IMR-90 (cell line): ENCODE measurements at regions not wholly inside any gene's neighbourhood (a gene's known extent, or its start where the extent isn't known, plus 50 kb on each side); places are given as distances from the start of the nearest gene placed in this dataset.

Source experiments
- ATAC-seq: fragments of 200-7000 bp; cut with Tn5 transposase; 2 replicates; pipeline ENCODE4 v1.9.1; 2020; ENCODE audit warnings: low read depth, mild to moderate bottlenecking, moderate library complexity
- BruUV-seq: library from RNA; stranded (reverse); fragments of 400-500 nt; replicated peaks from 2 replicates; lab custom pipeline; 2021; lab: Mats Ljungman, UMichigan
- CTCF ChIA-PET: fragments of 300-600 bp; formaldehyde crosslinking; extraction: SDS; loops from one replicate; lab custom pipeline; 2021; ENCODE audit warnings: antibody characterized with exemption; lab: Yijun Ruan, JAX
- POLR2A ChIA-PET: fragments of 300-600 bp; sonication (Branson Sonifier 250); formaldehyde crosslinking; loops from one replicate; lab custom pipeline; 2022; ENCODE audit warnings: antibody characterized with exemption; ENCODE audit not compliant: unreplicated experiment; lab: Charles Lee
- DNase-seq: peaks from one replicate; pipeline ENCODE4 v3.0.0; 2013
- H2AFZ ChIP-seq: replicated peaks from 2 replicates; pipeline ENCODE3; 2013; ENCODE audit warnings: low read length, mild to moderate bottlenecking; ENCODE audit not compliant: poor library complexity
- H2AK5ac ChIP-seq: 2 replicates; pipeline ENCODE4 v1.6.1; 2013; ENCODE audit warnings: low read depth, low read length, inconsistent platforms
- H2AK9ac ChIP-seq: replicated peaks from 2 replicates; pipeline ENCODE3; 2013; ENCODE audit warnings: mild to moderate bottlenecking, low read depth, low read length, moderate library complexity; ENCODE audit not compliant: poor library complexity
- H2BK120ac ChIP-seq: 2 replicates; pipeline ENCODE4 v1.6.1; 2013; ENCODE audit warnings: low read depth, low read length, inconsistent platforms
- H2BK15ac ChIP-seq: 3 replicates; pipeline ENCODE4 v1.6.1; 2013; ENCODE audit warnings: low read depth, low read length, inconsistent platforms
- H2BK20ac ChIP-seq: 2 replicates; pipeline ENCODE4 v1.6.1; 2013; ENCODE audit warnings: low read depth, mild to moderate bottlenecking, inconsistent platforms, low read length, moderate library complexity
- H2BK5ac ChIP-seq: 2 replicates; pipeline ENCODE4 v1.6.1; 2013; ENCODE audit warnings: mild to moderate bottlenecking, low read depth, low read length, inconsistent platforms; ENCODE audit not compliant: poor library complexity, severe bottlenecking
- H3K14ac ChIP-seq: replicated peaks from 2 replicates; pipeline ENCODE4 v1.6.1; 2013; ENCODE audit warnings: low read depth, low read length, inconsistent platforms
- H3K18ac ChIP-seq: 2 replicates; pipeline ENCODE4 v1.6.1; 2013; ENCODE audit warnings: low read depth, low read length, control low read depth
- H3K23ac ChIP-seq: 2 replicates; pipeline ENCODE4 v1.6.1; 2013; ENCODE audit warnings: low read depth, low read length, inconsistent platforms
- H3K27ac ChIP-seq: 2 replicates; pipeline ENCODE4 v1.5.1; 2013; ENCODE audit warnings: mild to moderate bottlenecking, control low read depth, low read length; ENCODE audit not compliant: insufficient read depth
- H3K27me3 ChIP-seq: 2 replicates; pipeline ENCODE4 v1.6.1; 2013; ENCODE audit warnings: low read length; ENCODE audit not compliant: control insufficient read depth, insufficient read depth
- H3K36me3 ChIP-seq: 2 replicates; pipeline ENCODE4 v1.6.1; 2013; ENCODE audit warnings: low read length, mixed read lengths; ENCODE audit not compliant: control insufficient read depth, insufficient read depth
- H3K4ac ChIP-seq: 2 replicates; pipeline ENCODE4 v1.6.1; 2013; ENCODE audit warnings: low read depth, low read length, inconsistent platforms
- H3K4me1 ChIP-seq: 2 replicates; pipeline ENCODE4 v1.6.1; 2013; ENCODE audit warnings: low read length, mixed read lengths; ENCODE audit not compliant: control insufficient read depth, insufficient read depth
- H3K4me2 ChIP-seq: 2 replicates; pipeline ENCODE4 v1.6.1; 2013; ENCODE audit warnings: low read depth, mild to moderate bottlenecking, control low read depth, low read length, moderate library complexity
- H3K4me3 ChIP-seq: 2 replicates; pipeline ENCODE4 v1.5.1; 2013; ENCODE audit warnings: low read depth, mild to moderate bottlenecking, control low read depth, low read length, moderate library complexity; ENCODE audit not compliant: insufficient read depth
- H3K56ac ChIP-seq: 2 replicates; pipeline ENCODE4 v1.6.1; 2013; ENCODE audit warnings: low read length, inconsistent platforms; ENCODE audit not compliant: insufficient read depth; ENCODE audit errors: extremely low read depth
- H3K79me1 ChIP-seq, 2 experiments: 2 replicates each; pipeline ENCODE4 v1.6.1; 2013; ENCODE audit warnings: low read length in 2 of 2, inconsistent platforms in 1 of 2, low read depth in 1 of 2
- H3K9ac ChIP-seq: 2 replicates; pipeline ENCODE4 v1.6.1; 2013; ENCODE audit warnings: low read depth, low read length, control low read depth
- H3K9me1 ChIP-seq: 2 replicates; pipeline ENCODE4 v1.6.1; 2013; ENCODE audit warnings: low read length, inconsistent platforms; ENCODE audit not compliant: insufficient read depth
- H3K9me3 ChIP-seq: 2 replicates; pipeline ENCODE4 v1.6.1; 2013; ENCODE audit warnings: low read length; ENCODE audit not compliant: control insufficient read depth, insufficient read depth
- H4K20me1 ChIP-seq: 2 replicates; pipeline ENCODE4 v1.6.1; 2013; ENCODE audit warnings: low read length, inconsistent platforms; ENCODE audit not compliant: insufficient read depth
- H4K5ac ChIP-seq: 2 replicates; pipeline ENCODE4 v1.6.1; 2013; ENCODE audit warnings: mild to moderate bottlenecking, low read depth, low read length, control low read depth
- H4K8ac ChIP-seq, 2 experiments: 2 replicates each; pipeline ENCODE4 v1.6.1; 2013; ENCODE audit warnings: low read depth in 2 of 2, low read length in 2 of 2, control low read depth in 1 of 2, inconsistent platforms in 1 of 2
- H4K91ac ChIP-seq: 2 replicates; pipeline ENCODE4 v1.6.1; 2013; ENCODE audit warnings: low read depth, low read length, inconsistent platforms; ENCODE audit not compliant: insufficient read depth
- CHD1 ChIP-seq: IDR thresholded peaks from 2 replicates; pipeline ENCODE4 v1.6.1; 2012; ENCODE audit warnings: low read depth, low read length, improper control_type of control experiment
- MAFK ChIP-seq: IDR thresholded peaks from 2 replicates; pipeline ENCODE4 v1.6.1; 2012; ENCODE audit warnings: low read depth, low read length, improper control_type of control experiment
- dilution Hi-C: fragments of 300-500 bp; cut with HindIII; formaldehyde crosslinking; loops from one replicate; pipeline ENCODE4 v1.14.3; 2018; ENCODE audit warnings: low sequenced_read_pairs; ENCODE audit not compliant: unreplicated experiment
- in situ Hi-C: fragments of 300-500 bp; cut with MboI; formaldehyde crosslinking; loops from 3 replicates; pipeline ENCODE4 v1.14.3; 2019; ENCODE audit warnings: low sequenced_read_pairs, inconsistent platforms, mixed read lengths
- intact Hi-C: fragments of 100-400 bp; cut with micrococcal nuclease; formaldehyde crosslinking; loops from 2 replicates; pipeline ENCODE4 v1.10.0; 2022

- dilution Hi-C loops (no loop called here), in situ Hi-C loops (no loop called here), intact Hi-C loops (no loop called here)
- Histone ChIP-seq H3K27ac (no peak overlapping the region), H3K36me3 (no peaks in the 10 kb centered on the region), H3K9ac (no peak overlapping the region), H3K4ac (no peak overlapping the region), H3K23ac (no peak overlapping the region), H2BK5ac (no peak overlapping the region), H3K56ac (no peak overlapping the region), H3K4me1 (no peaks in the 10 kb centered on the region), H3K9me3 (0 out of 2 replicates have a peak, but pooled peaks cover 3% of the 10 kb centered on the region), H3K79me1 (no peaks in the 10 kb centered on the region), H3K4me3 (no peak overlapping the region), H4K20me1 (no peaks in the 10 kb centered on the region), H4K91ac (no peak overlapping the region), H3K27me3 (no peaks in the 10 kb centered on the region), H4K8ac (no peak overlapping the region), H2BK120ac (no peak overlapping the region), H2AK9ac (no peak overlapping the region), H2BK20ac (no peak overlapping the region), H2AFZ (no peak overlapping the region), H3K4me2 (no peak overlapping the region), H3K9me1 (no peaks in the 10 kb centered on the region), H3K18ac (no peak overlapping the region), H2AK5ac (no peak overlapping the region), H3K14ac (no peak overlapping the region), H2BK15ac (no peak overlapping the region), H4K5ac (no peak overlapping the region)
- POLR2A ChIA-PET: no interaction called here
- CTCF ChIA-PET: no interaction called here
- TF ChIP-seq CHD1: no peak
- no peak for TF ChIP-seq MAFK
- DNase-seq (no peak), ATAC-seq (no peak)
- no TSS peak for BruUV-seq
Observed at GRCh38 chr11:109648804-109649203, 226.8 kb downstream of the C11orf87 start.
